HL-60 (cell line): ENCODE measurements at regions not wholly inside any gene's neighbourhood (a gene's known extent, or its start where the extent isn't known, plus 50 kb on each side); places are given as distances from the start of the nearest gene placed in this dataset.

Source experiments
- CTCF ChIP-seq: IDR thresholded peaks from one replicate; pipeline ENCODE4 v1.5.1; 2011; ENCODE audit warnings: low read length, control low read depth, inconsistent platforms; ENCODE audit not compliant: insufficient read depth
- POLR2AphosphoS5 ChIP-seq: IDR thresholded peaks from 2 replicates; pipeline ENCODE4 v1.6.1; 2012; ENCODE audit warnings: low read depth
- SPI1 ChIP-seq: IDR thresholded peaks from 2 replicates; pipeline ENCODE4 v1.6.1; 2012; ENCODE audit warnings: low read depth, mild to moderate bottlenecking, borderline replicate concordance

DNA sequence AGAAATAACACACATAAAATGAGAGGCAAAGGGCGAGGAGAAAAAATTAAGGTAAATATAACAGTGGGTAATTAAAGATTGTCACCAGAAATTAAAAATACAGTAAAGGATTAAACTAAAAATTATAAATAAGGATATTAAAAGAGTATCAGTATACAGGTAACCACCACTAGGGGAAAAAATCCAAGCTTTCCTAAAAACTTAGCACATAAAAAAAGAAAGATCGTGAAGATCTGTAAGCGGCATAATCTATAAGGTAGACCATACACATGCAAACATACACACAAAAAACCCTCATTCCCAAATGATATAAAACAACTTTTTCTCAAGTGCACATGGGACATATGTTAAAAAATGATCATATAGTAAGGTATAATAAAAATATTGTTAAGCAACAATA lies 577.3 kb upstream of the NUDT12 start:
- TF ChIP-seq CTCF = no peak
- no peak for TF ChIP-seq SPI1
- no peak for TF ChIP-seq POLR2AphosphoS5
